Mucosa of rectum (tissue), 2 donors: ENCODE measurements at regions not wholly inside any gene's neighbourhood (a gene's known extent, or its start where the extent isn't known, plus 50 kb on each side); places are given as distances from the start of the nearest gene placed in this dataset.

ENCODE experiments used
- H3K27ac ChIP-seq, 2 donors: one replicate each; pipeline ENCODE4 v1.7.0; 2013; ENCODE audit warnings: inconsistent platforms in 2 of 2, low read depth in 2 of 2, low read length in 2 of 2
- H3K27me3 ChIP-seq, 2 donors: one replicate each; pipeline ENCODE4 v1.7.0; 2013; ENCODE audit warnings: low read length in 2 of 2; ENCODE audit not compliant: control insufficient read depth in 2 of 2, insufficient read depth in 2 of 2
- H3K36me3 ChIP-seq, 2 donors: one replicate each; pipeline ENCODE4 v1.7.0; 2013; ENCODE audit warnings: low read length in 2 of 2; ENCODE audit not compliant: control insufficient read depth in 2 of 2, insufficient read depth in 2 of 2
- H3K4me1 ChIP-seq, 2 donors: one replicate each; pipeline ENCODE4 v1.7.0; 2013; ENCODE audit warnings: low read length in 2 of 2, mild to moderate bottlenecking in 1 of 2; ENCODE audit not compliant: control insufficient read depth in 2 of 2, insufficient read depth in 2 of 2
- H3K4me3 ChIP-seq, 2 donors: one replicate each; pipeline ENCODE4 v1.7.0; 2013; ENCODE audit warnings: low read length in 2 of 2
- H3K9ac ChIP-seq, 2 donors: one replicate each; pipeline ENCODE4 v1.7.0; 2013; ENCODE audit warnings: low read length in 2 of 2, low read depth in 1 of 2, mild to moderate bottlenecking in 1 of 2
- H3K9me3 ChIP-seq, 2 donors: one replicate each; pipeline ENCODE4 v1.7.0; 2013; ENCODE audit warnings: low read length in 2 of 2; ENCODE audit not compliant: control insufficient read depth in 2 of 2
- donor health status: healthy.
- donor health status: Normal muscosa, but diverticular disease.

DNA sequence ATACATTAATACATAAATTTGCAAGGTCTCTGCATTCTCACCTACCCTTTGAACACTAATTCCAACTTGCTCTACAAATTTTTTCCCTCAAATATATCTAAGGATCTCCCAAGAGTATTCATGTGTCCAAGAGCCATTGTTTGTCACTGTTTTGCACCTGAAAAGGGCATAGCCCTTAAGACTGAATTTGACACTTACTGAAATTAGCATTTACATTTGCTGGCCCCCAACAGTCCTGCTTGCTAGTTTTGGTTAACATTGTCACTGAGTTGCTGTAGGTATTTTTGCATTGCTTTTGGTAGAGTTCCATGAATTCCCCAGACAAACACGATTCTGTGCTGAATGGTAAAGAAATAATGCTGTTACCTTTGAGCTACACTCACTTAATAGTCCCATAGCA lies 57.3 kb downstream of the KCNA4 start:
- Histone ChIP-seq H3K4me1 (no peaks in the 10 kb centered on the region), H3K4me3 (no peak overlapping the region), H3K27ac (no peak overlapping the region), H3K9ac (no peak overlapping the region), H3K9me3 (no peaks in the 10 kb centered on the region), H3K36me3 (no peaks in the 10 kb centered on the region), H3K27me3 (no peaks in the 10 kb centered on the region)

DNA sequence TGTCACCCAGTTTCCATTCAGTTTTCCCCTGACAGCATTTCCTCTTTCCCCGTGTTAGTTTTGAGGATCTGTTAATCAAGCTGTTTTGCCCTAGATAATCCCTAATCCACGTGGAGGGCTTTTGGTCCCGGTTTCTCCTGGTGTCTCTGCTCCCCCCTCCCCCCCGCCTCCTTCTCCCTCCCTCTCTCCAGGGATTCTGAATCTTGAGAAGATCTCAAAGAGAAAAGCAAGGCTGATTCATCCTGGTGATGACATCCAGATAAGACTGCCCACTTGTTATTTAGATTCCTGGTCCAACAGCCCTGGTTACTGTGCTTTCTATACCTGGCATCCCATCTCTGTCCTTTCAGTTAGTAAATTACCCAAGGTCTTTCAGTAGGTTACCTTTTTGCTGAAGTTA lies 59.4 kb downstream of the KCNA4 start:
- H3K36me3 ChIP-seq: no peaks in the 10 kb centered on the region
- H3K27ac ChIP-seq: no peak overlapping the region
- no peaks in the 10 kb centered on the region for H3K4me1 ChIP-seq
- no peaks in the 10 kb centered on the region for H3K27me3 ChIP-seq
- H3K9me3 ChIP-seq: no peaks in the 10 kb centered on the region
- H3K9ac ChIP-seq: no peak overlapping the region
- no peak overlapping the region for H3K4me3 ChIP-seq

DNA sequence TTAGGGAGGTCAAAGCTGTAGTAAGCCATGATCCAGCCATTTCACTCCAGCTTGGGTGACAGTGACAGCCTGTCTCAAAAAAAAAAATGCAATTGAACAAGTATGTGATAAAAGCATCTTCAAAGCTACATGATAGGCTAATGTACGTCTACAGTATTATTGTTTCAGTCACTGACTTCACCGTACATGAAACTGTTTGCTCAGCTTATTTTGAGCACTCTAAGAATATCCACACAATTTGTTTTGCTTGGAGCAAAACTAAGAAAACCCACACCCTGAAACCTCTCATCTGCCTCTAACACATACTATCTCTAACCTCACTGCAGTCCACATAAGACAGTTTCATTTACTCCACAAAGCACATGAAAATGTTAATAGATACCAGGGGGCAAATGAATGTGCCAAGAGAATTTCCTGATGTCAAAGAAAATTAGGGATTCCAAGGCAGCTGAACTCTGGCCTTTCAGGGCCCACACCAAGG lies 60.7 kb downstream of the KCNA4 start:
- H3K36me3 ChIP-seq: no peaks in the 10 kb centered on the region
- no peak overlapping the region for H3K27ac ChIP-seq
- H3K9ac ChIP-seq: no peak overlapping the region
- H3K27me3 ChIP-seq: no peaks in the 10 kb centered on the region
- no peak overlapping the region for H3K4me3 ChIP-seq
- no peaks in the 10 kb centered on the region for H3K4me1 ChIP-seq
- no peaks in the 10 kb centered on the region for H3K9me3 ChIP-seq

DNA sequence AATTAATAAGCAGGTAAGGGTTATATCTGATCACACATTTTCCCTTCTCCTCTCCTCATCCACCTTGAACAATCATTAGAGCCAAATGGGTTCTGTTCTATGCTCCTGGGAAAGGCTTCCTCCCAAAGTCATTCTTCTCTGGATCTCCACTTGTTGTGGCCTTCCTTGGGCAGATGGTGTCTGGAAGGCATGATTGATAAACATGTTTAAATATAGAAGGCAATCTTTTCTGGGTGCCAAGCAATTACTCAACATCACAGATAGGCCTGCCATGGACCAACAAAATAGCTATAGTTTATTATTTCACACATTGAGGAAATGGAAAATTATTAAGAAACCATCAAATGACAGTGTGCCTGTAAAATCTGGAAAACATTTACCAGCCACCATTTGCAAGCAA lies 73.5 kb downstream of the KCNA4 start:
- Histone ChIP-seq H3K9me3 (peaks cover 0 to 3% of the 10 kb centered on the region in 2 donors), H3K27me3 (no peaks in the 10 kb centered on the region), H3K27ac (no peak overlapping the region), H3K4me1 (no peaks in the 10 kb centered on the region), H3K36me3 (no peaks in the 10 kb centered on the region), H3K4me3 (no peak overlapping the region), H3K9ac (no peak overlapping the region)

DNA sequence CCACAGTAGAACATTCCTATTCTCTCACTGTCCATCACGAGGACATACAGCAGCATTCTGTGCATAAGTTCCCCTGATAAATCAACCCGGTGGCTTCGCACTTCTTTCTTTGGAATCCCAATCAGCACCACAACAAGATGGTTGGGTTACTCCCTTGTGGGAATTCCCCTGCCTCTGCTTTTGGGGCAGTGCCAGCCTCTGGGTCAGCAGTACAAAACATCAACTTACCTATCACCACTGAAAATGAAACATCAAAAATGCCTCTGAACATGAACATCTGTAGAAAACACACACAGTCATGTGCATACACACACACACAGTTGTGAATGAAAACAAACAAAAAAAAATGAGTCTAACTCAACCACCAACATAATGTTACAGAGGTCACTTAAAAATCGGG lies 79.3 kb downstream of the KCNA4 start:
- Histone ChIP-seq H3K27ac (no peak overlapping the region), H3K4me3 (no peak overlapping the region), H3K9me3 (no peaks in the 10 kb centered on the region), H3K4me1 (no peaks in the 10 kb centered on the region), H3K36me3 (no peaks in the 10 kb centered on the region), H3K27me3 (no peaks in the 10 kb centered on the region), H3K9ac (no peak overlapping the region)

DNA sequence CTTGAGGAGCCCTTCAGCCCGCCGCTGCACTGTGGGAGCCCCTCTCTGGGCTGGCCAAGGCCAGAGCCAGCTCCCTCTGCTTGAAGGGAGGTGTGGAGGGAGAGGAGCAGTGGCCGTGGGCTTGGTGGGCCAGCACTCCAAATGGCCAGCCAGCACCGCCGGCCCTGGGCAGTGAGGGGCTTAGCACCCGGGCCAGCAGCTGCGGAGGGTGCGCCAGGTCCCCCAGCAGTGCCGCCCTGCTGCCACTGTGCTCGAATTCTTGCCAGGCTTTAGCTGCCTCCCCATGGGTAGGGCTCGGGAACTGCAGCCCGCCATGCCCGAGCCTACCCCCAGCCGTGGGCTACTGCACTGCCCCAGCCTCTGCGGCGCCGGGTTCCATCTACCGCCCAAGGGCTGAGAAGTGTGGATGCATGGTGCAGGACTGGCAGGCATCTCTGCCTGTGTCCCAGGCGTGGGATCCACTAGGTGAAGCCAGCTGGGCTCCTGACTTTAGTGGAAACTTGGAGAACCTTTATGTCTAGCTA lies 82.7 kb downstream of the KCNA4 start:
- H3K27ac ChIP-seq: no peak overlapping the region
- no peak overlapping the region for H3K4me3 ChIP-seq
- no peaks in the 10 kb centered on the region for H3K4me1 ChIP-seq
- no peaks in the 10 kb centered on the region for H3K36me3 ChIP-seq
- H3K9ac ChIP-seq: no peak overlapping the region
- no peaks in the 10 kb centered on the region for H3K9me3 ChIP-seq
- H3K27me3 ChIP-seq: no peaks in the 10 kb centered on the region

DNA sequence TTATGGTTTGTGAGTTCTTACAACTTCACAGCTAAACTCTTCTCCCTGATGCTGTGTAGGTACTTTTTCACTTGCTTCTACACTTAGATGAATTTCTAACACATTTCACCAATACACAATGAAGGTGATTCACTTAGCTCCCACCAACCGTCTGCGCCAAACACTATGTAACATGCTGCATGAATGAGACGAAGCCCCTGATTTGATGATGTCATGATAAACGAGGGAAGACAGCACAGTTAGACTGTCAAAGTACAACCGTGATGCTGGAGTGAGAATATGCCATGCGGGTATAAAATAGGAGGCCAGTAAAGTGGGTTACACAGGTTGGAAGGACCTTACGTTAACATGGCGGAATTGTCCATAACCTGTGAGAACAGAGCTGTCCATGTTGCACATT lies 100.8 kb downstream of the KCNA4 start:
- Histone ChIP-seq H3K9me3 (no peaks in the 10 kb centered on the region), H3K9ac (no peak overlapping the region), H3K4me3 (no peak overlapping the region), H3K4me1 (no peaks in the 10 kb centered on the region), H3K27me3 (no peaks in the 10 kb centered on the region), H3K27ac (no peak overlapping the region), H3K36me3 (no peaks in the 10 kb centered on the region)

DNA sequence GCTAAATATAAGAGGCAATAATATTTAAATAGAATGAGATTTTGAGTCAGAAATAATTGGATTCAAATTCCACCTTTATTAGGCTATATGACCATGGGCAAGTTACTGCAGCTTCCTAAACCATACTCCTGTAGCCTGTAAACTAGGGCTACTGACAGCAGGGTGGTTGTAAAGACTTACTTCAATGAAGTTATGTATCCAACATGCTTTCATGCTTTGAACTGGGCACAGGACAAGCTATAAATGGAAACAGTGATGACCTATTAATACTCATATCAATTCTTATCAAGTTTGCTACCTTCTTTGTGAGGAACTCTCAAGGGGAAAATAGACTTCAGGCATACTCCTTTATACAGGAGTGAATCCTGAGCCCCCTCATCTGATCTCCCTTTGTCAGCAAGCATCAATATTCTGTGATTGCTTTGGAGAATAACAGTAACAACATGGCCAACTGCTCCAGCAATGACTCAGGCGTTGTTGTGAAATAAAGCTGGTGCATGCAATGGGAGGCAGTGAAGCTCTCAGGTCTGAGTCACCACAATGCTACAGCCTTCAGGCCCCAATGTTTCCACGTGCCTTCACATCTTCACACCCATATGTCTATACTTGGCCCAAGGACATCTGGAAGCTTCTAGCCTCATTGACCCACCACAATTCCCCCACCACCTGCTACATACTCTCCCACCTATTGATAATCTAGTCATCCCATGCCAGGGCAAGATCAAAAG lies 102.5 kb downstream of the KCNA4 start:
- H3K27ac ChIP-seq: no peak overlapping the region
- H3K36me3 ChIP-seq: no peaks in the 10 kb centered on the region

DNA sequence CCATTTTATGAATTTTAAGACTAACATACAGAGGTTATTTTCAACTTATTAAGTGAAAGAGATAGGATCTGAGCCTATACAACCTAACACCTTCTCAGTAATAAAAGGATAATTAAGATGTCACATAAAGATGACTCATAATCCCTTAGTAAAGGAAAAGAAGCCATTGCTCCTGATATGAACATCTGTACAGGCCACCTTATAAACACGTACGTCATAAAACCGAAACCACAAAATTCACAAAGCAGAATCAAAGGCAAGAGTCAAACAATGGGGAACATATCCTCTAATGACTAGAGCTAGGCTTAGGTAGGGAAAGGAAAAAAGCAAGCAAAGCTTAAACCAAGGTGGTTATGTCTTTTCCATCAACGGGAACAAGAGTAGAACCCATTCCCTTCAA lies 103.5 kb downstream of the KCNA4 start:
- Histone ChIP-seq H3K27ac (no peak overlapping the region), H3K9me3 (no peaks in the 10 kb centered on the region), H3K36me3 (no peaks in the 10 kb centered on the region), H3K4me3 (no peak overlapping the region), H3K9ac (no peak overlapping the region), H3K4me1 (no peaks in the 10 kb centered on the region), H3K27me3 (no peaks in the 10 kb centered on the region)

More for the DNA sequence above, 102.5 kb downstream of the KCNA4 start:
- Histone ChIP-seq H3K9me3 (no peaks in the 10 kb centered on the region), H3K4me1 (no peaks in the 10 kb centered on the region), H3K27me3 (no peaks in the 10 kb centered on the region), H3K9ac (no peak overlapping the region), H3K4me3 (no peak overlapping the region)

DNA sequence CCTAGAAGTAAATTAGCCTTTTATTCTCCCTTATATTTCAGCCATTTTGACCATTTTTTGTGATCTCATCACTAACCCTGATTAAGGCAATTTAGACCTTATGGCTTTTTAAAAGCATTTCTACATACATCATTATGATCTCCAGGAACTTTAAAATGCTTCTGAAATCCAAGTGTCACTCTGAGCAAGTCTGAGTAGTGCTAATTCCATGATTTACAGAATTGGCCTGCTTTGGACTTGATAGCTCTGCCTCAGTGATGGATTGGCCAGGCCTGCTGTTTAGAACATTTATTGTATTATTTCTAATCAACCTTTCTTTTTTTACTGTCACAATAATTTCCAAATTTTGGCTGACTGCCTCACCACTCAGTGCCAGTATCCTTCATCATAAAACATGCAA lies 116.4 kb downstream of the KCNA4 start:
- H3K4me3 ChIP-seq: no peak overlapping the region
- no peaks in the 10 kb centered on the region for H3K4me1 ChIP-seq
- H3K36me3 ChIP-seq: no peaks in the 10 kb centered on the region
- H3K9ac ChIP-seq: no peak overlapping the region
- H3K27me3 ChIP-seq: no peaks in the 10 kb centered on the region
- no peak overlapping the region for H3K27ac ChIP-seq
- H3K9me3 ChIP-seq: no peaks in the 10 kb centered on the region
